GM23338 (cell line): ENCODE measurements at regions not wholly inside any gene's neighbourhood (a gene's known extent, or its start where the extent isn't known, plus 50 kb on each side); places are given as distances from the start of the nearest gene placed in this dataset.

ENCODE experiments used
- CREB1 ChIP-seq: fragments of 250-450 bp; sonication (Bioruptor Pico); IDR thresholded peaks from 2 replicates; pipeline ENCODE4 v1.5.0; 2020; ENCODE audit warnings: low read depth, mild to moderate bottlenecking, moderate library complexity
- CTCF ChIP-seq, 2 experiments: fragments of 200-600 bp in 1 of 2; sonication (generic) in 1 of 2; conservative IDR thresholded peaks; 2 replicates each; pipeline versions ENCODE4 v1.5.1 to v1.6.1; 2016 to 2017; ENCODE audit warnings: antibody characterized with exemption in 2 of 2, low read depth in 2 of 2, mild to moderate bottlenecking in 2 of 2, moderate library complexity in 1 of 2
- EZH2 ChIP-seq: fragments of 200-600 bp; sonication (generic); IDR thresholded peaks from one replicate; pipeline ENCODE4 v1.8.0; 2017; ENCODE audit warnings: antibody characterized with exemption, mild to moderate bottlenecking, low read depth; ENCODE audit not compliant: unreplicated experiment
- EZH2phosphoT487 ChIP-seq: fragments of 200-600 bp; sonication (generic); IDR thresholded peaks from one replicate; pipeline ENCODE4 v1.8.1; 2018; ENCODE audit warnings: antibody characterized with exemption; ENCODE audit not compliant: unreplicated experiment
- JUNB ChIP-seq: IDR thresholded peaks from one replicate; pipeline ENCODE4 v1.6.1; 2016; ENCODE audit warnings: antibody characterized with exemption; ENCODE audit not compliant: unreplicated experiment
- NANOG ChIP-seq: IDR thresholded peaks from 2 replicates; pipeline ENCODE4 v1.6.1; 2016; ENCODE audit warnings: antibody characterized with exemption, borderline replicate concordance
- POLR2AphosphoS5 ChIP-seq: IDR thresholded peaks from 2 replicates; pipeline ENCODE4 v1.6.1; 2016; ENCODE audit warnings: antibody characterized with exemption, low read depth
- STAT1 ChIP-seq: IDR thresholded peaks from one replicate; pipeline ENCODE4 v1.6.1; 2016; ENCODE audit warnings: antibody characterized with exemption; ENCODE audit not compliant: unreplicated experiment
- ZNF114 ChIP-seq: fragments of 250-450 bp; sonication (Bioruptor Pico); IDR thresholded peaks from 2 replicates; pipeline ENCODE4 v1.5.0; 2020; ENCODE audit warnings: mild to moderate bottlenecking, moderate library complexity
- ZNF331 ChIP-seq: fragments of 250-450 bp; sonication (Bioruptor Pico); IDR thresholded peaks from 2 replicates; pipeline ENCODE4 v1.5.0; 2020; ENCODE audit warnings: low read depth, mild to moderate bottlenecking, moderate library complexity
- ZNF462 ChIP-seq: fragments of 250-450 bp; sonication (Bioruptor Pico); IDR thresholded peaks from 2 replicates; pipeline ENCODE4 v1.5.0; 2020; ENCODE audit warnings: mild to moderate bottlenecking, moderate library complexity
- TF ChIP-seq, protein P1 (sequence below): IDR thresholded peaks from one replicate; pipeline ENCODE4 v1.6.1; 2018; ENCODE audit warnings: antibody characterized with exemption; ENCODE audit not compliant: unreplicated experiment
- TF ChIP-seq, protein P2 (sequence below): IDR thresholded peaks from 2 replicates; pipeline ENCODE4 v1.6.1; 2016; ENCODE audit warnings: antibody characterized with exemption

DNA sequence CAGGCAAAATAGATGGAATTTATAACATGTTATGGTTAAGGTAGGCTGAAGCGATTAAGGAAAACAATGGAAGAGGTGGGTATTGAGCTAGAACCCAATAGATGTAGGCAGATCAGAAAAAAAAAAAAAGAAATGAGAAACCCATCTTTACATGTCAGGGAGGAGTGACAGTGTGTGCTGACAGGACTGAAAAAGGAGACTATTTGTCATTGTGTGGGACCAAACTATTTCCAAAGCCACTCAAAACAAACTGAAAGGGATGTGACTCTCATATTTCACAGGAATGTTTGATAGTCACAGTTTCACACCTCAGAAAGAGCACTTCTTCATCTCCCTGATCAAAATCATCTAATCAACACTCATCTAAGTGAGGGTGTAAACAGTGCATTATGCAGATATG lies 122.3 kb upstream of the KIF2A start:
- TF ChIP-seq JUNB (no peak), CTCF (conservative IDR thresholded peaks at IDR 0.05; ENCODE audit: low read depth in 2 of 2) (no peak), EZH2phosphoT487 (no peak), CREB1 (CRISPR knock-in tag) (no peak), POLR2AphosphoS5 (no peak), EZH2 (no peak), STAT1 (no peak), ZNF114 (CRISPR knock-in tag) (no peak), NANOG (no peak), ZNF331 (CRISPR knock-in tag) (no peak), ZNF462 (CRISPR knock-in tag) (no peak)
- TF ChIP-seq, protein P1, sequence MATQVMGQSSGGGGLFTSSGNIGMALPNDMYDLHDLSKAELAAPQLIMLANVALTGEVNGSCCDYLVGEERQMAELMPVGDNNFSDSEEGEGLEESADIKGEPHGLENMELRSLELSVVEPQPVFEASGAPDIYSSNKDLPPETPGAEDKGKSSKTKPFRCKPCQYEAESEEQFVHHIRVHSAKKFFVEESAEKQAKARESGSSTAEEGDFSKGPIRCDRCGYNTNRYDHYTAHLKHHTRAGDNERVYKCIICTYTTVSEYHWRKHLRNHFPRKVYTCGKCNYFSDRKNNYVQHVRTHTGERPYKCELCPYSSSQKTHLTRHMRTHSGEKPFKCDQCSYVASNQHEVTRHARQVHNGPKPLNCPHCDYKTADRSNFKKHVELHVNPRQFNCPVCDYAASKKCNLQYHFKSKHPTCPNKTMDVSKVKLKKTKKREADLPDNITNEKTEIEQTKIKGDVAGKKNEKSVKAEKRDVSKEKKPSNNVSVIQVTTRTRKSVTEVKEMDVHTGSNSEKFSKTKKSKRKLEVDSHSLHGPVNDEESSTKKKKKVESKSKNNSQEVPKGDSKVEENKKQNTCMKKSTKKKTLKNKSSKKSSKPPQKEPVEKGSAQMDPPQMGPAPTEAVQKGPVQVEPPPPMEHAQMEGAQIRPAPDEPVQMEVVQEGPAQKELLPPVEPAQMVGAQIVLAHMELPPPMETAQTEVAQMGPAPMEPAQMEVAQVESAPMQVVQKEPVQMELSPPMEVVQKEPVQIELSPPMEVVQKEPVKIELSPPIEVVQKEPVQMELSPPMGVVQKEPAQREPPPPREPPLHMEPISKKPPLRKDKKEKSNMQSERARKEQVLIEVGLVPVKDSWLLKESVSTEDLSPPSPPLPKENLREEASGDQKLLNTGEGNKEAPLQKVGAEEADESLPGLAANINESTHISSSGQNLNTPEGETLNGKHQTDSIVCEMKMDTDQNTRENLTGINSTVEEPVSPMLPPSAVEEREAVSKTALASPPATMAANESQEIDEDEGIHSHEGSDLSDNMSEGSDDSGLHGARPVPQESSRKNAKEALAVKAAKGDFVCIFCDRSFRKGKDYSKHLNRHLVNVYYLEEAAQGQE: no peak
- TF ChIP-seq, protein P2, sequence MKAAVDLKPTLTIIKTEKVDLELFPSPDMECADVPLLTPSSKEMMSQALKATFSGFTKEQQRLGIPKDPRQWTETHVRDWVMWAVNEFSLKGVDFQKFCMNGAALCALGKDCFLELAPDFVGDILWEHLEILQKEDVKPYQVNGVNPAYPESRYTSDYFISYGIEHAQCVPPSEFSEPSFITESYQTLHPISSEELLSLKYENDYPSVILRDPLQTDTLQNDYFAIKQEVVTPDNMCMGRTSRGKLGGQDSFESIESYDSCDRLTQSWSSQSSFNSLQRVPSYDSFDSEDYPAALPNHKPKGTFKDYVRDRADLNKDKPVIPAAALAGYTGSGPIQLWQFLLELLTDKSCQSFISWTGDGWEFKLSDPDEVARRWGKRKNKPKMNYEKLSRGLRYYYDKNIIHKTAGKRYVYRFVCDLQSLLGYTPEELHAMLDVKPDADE: no peak
